ENCODE measurements at regions not wholly inside any gene's neighbourhood (a gene's known extent, or its start where the extent isn't known, plus 50 kb on each side); places are given as distances from the start of the nearest gene placed in this dataset.

DNA sequence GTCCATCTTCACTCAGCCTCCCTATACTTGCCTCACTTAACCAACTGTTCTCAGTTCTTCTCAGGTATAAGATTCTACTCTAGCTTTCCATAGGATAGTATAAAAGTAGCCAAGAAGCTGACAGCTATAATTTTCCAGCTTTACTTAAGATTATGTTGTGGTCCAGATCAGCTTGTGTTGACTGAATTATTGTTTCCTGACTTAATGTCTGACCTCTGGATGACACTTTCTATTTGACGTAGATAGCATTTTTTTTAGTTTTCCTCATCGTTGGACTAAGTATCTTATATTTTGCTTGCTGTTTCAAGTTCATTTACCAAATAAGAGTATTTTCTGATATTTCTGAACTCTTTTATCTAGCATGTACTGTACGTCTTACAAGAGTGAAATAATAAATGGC, 1272.5 kb upstream of the CDH2 start:
- TF ChIP-seq POLR2A (IDR thresholded peaks at IDR 0.05; ENCODE audit: low read length): no peak
- no peak for TF ChIP-seq GATA1 (IDR thresholded peaks at IDR 0.05; ENCODE audit: low read depth, low read length)

Measured in erythroblast (primary cell).